CD1c-positive myeloid dendritic cell (primary cell): ENCODE measurements at regions not wholly inside any gene's neighbourhood (a gene's known extent, or its start where the extent isn't known, plus 50 kb on each side); places are given as distances from the start of the nearest gene placed in this dataset.

Source experiments
- DNase-seq: peaks from one replicate; pipeline ENCODE4 v3.0.0-alpha.2; 2016; ENCODE audit errors: extremely low spot score

- no peak for DNase-seq
These were observed 123.3 kb upstream of the USP24 start for GRCh38 chr1:55338448-55338820.

- DNase-seq: peak; percentile 58
These were observed 122.8 kb upstream of the USP24 start for GRCh38 chr1:55337801-55338447.

- DNase-seq: no peak
These were observed 119.6 kb upstream of the USP24 start for GRCh38 chr1:55334797-55335196.

- DNase-seq: peak; percentile 5
These were observed 119.0 kb upstream of the USP24 start for GRCh38 chr1:55334160-55334559.

GRCh38 chr1:55333461-55333860 lies 118.3 kb upstream of the USP24 start:
- DNase-seq: no peak

- no peak for DNase-seq
These were observed 116.2 kb upstream of the USP24 start for GRCh38 chr1:55331351-55331750.

- no peak for DNase-seq
These were observed 114.8 kb upstream of the USP24 start for GRCh38 chr1:55329808-55330432.

- no peak for DNase-seq
These were observed 113.9 kb upstream of the USP24 start for GRCh38 chr1:55329091-55329490.

- DNase-seq: no peak
These were observed 111.5 kb upstream of the USP24 start for GRCh38 chr1:55326496-55327243.

- no peak for DNase-seq
These were observed 108.6 kb upstream of the USP24 start for GRCh38 chr1:55323760-55324159.

GRCh38 chr1:55322842-55323241 lies 107.7 kb upstream of the USP24 start:
- DNase-seq: no peak

GRCh38 chr1:55321942-55322341 lies 106.8 kb upstream of the USP24 start:
- no peak for DNase-seq

- DNase-seq: no peak
These were observed 105.7 kb upstream of the USP24 start for GRCh38 chr1:55320891-55321290.

- peak; percentile 73 for DNase-seq
These were observed 103.1 kb upstream of the USP24 start for GRCh38 chr1:55318116-55318817.

GRCh38 chr1:55317673-55318072 lies 102.5 kb upstream of the USP24 start:
- no peak for DNase-seq

GRCh38 chr1:55316947-55317662 lies 101.9 kb upstream of the USP24 start:
- DNase-seq: no peak

- no peak for DNase-seq
These were observed 101.3 kb upstream of the USP24 start for GRCh38 chr1:55316502-55316901.

- DNase-seq: no peak
These were observed 100.4 kb upstream of the USP24 start for GRCh38 chr1:55315552-55315951.

- DNase-seq: no peak
These were observed 99.6 kb upstream of the USP24 start for GRCh38 chr1:55314740-55315139.

GRCh38 chr1:55313903-55314302 lies 98.7 kb upstream of the USP24 start:
- DNase-seq: no peak

- DNase-seq: no peak
These were observed 96.8 kb upstream of the USP24 start for GRCh38 chr1:55311979-55312378.
